Mesothelial cell of epicardium (in vitro differentiated cells): ENCODE measurements at regions not wholly inside any gene's neighbourhood (a gene's known extent, or its start where the extent isn't known, plus 50 kb on each side); places are given as distances from the start of the nearest gene placed in this dataset.

Experiments used
- DNase-seq, 2 experiments: peaks; one replicate each; pipeline ENCODE4 v3.0.0; 2021; ENCODE audit warnings: low spot score in 2 of 2; ENCODE audit not compliant: unreplicated experiment in 2 of 2
- H3K27ac Mint-ChIP-seq: 2 replicates; pipeline ENCODE4 v1.8.0; 2021; ENCODE audit warnings: mixed read lengths
- H3K27me3 Mint-ChIP-seq: 2 replicates; pipeline ENCODE4 v1.8.0; 2021; ENCODE audit warnings: low read depth, mixed read lengths
- H3K36me3 Mint-ChIP-seq: 2 replicates; pipeline ENCODE4 v1.8.0; 2021; ENCODE audit warnings: mixed read lengths
- H3K4me1 Mint-ChIP-seq: 2 replicates; pipeline ENCODE4 v1.8.0; 2021; ENCODE audit warnings: mixed read lengths
- H3K4me3 Mint-ChIP-seq: 2 replicates; pipeline ENCODE4 v1.8.0; 2021; ENCODE audit warnings: mild to moderate bottlenecking, moderate library complexity, mixed read lengths
- H3K9me3 Mint-ChIP-seq: 2 replicates; pipeline ENCODE4 v1.8.0; 2021; ENCODE audit warnings: mixed read lengths
- TF ChIP-seq, protein P1 (sequence below): fragments of 200-600 bp; sonication (generic); IDR thresholded peaks from one replicate; pipeline ENCODE4 v1.5.0; 2021; ENCODE audit warnings: antibody characterized with exemption; ENCODE audit not compliant: unreplicated experiment

- Mint-ChIP-seq H3K4me1 (no peaks in the 10 kb centered on the region), H3K9me3 (peaks cover 42% of the 10 kb centered on the region), H3K36me3 (no peaks in the 10 kb centered on the region), H3K27ac (no peak overlapping the region), H3K27me3 (no peaks in the 10 kb centered on the region), H3K4me3 (no peak overlapping the region)
- no peak for DNase-seq
- TF ChIP-seq, protein P1, sequence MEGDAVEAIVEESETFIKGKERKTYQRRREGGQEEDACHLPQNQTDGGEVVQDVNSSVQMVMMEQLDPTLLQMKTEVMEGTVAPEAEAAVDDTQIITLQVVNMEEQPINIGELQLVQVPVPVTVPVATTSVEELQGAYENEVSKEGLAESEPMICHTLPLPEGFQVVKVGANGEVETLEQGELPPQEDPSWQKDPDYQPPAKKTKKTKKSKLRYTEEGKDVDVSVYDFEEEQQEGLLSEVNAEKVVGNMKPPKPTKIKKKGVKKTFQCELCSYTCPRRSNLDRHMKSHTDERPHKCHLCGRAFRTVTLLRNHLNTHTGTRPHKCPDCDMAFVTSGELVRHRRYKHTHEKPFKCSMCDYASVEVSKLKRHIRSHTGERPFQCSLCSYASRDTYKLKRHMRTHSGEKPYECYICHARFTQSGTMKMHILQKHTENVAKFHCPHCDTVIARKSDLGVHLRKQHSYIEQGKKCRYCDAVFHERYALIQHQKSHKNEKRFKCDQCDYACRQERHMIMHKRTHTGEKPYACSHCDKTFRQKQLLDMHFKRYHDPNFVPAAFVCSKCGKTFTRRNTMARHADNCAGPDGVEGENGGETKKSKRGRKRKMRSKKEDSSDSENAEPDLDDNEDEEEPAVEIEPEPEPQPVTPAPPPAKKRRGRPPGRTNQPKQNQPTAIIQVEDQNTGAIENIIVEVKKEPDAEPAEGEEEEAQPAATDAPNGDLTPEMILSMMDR, result no peak
Measured at GRCh38 chr3:816605-817004, 276.2 kb upstream of the CNTN6 start.

DNA sequence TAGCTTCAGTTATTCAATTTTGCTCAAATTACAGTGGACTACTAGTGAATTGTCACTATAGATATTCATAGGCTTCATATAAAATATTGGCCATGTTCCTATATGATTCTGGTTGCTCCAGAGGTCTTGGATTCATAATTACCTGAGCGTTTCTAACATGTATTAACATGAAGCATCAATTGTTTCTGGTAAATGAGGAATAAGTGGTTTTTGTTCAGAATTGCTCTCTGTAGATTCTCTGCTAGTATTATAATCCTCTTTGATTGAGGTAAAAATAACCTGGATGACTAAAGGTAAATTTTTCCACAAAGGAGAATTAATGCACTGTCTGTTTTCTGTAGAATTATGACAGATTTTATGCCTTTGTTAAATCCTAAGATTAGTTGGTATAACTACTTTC, 258.1 kb upstream of the CNTN6 start:
- peaks cover 2% of the 10 kb centered on the region for H3K4me1 Mint-ChIP-seq
- TF ChIP-seq, protein P1, result no peak
- H3K27ac Mint-ChIP-seq, result no peak overlapping the region
- no peaks in the 10 kb centered on the region for H3K36me3 Mint-ChIP-seq
- no peaks in the 10 kb centered on the region for H3K27me3 Mint-ChIP-seq
- DNase-seq, result no peak
- H3K4me3 Mint-ChIP-seq, result no peak overlapping the region
- peaks cover 24% of the 10 kb centered on the region for H3K9me3 Mint-ChIP-seq

GRCh38 chr3:835096-835495, 257.7 kb upstream of the CNTN6 start:
- Mint-ChIP-seq H3K4me3 (no peak overlapping the region), H3K36me3 (no peaks in the 10 kb centered on the region), H3K27ac (no peak overlapping the region), H3K4me1 (peaks cover 6% of the 10 kb centered on the region), H3K9me3 (peaks cover 19% of the 10 kb centered on the region), H3K27me3 (no peaks in the 10 kb centered on the region)
- DNase-seq, result no peak
- TF ChIP-seq, protein P1, result no peak

- DNase-seq, result no peak
- Mint-ChIP-seq H3K36me3 (no peaks in the 10 kb centered on the region), H3K4me3 (no peak overlapping the region), H3K27ac (no peak overlapping the region), H3K9me3 (no peaks in the 10 kb centered on the region), H3K4me1 (peaks cover 17% of the 10 kb centered on the region), H3K27me3 (no peaks in the 10 kb centered on the region)
- TF ChIP-seq, protein P1, result no peak
Measured at GRCh38 chr3:839981-840380, 252.8 kb upstream of the CNTN6 start.

DNA sequence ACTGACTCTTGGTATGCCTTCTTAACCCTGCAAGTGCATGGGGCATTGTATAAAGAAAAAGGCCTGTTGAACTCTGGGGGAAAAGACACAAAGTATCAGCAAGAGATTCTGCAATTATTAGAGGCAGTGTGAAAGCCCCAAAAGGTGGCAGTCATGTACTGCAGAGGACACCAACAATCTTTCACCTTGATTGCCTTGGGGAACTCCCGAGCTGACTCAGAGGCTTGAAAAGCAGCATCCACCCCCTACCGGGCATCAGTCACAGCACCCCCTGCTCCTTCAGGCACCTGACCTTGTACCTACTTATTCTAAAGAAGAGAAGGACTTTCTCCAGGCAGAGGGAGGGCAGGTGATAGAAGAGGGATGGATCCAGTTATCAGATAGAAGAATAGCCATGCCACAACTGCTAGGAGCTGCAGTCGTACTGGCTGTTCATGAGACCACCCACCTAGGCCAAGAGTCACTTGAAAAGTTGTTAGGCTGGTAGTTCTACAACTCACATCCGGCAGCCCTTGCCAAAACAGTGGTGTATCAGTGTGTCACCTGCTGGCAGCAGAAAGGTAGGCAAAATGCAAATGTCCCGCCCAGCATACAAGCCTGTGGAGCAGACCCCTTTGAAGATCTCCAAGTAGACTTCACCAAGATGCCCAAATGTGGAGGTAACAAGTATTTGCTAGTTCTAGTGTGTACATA, 241.6 kb upstream of the CNTN6 start:
- H3K9me3 Mint-ChIP-seq, result peaks cover 19% of the 10 kb centered on the region
- peaks cover 2% of the 10 kb centered on the region for H3K36me3 Mint-ChIP-seq
- no peaks in the 10 kb centered on the region for H3K27me3 Mint-ChIP-seq
- TF ChIP-seq, protein P1, result no peak
- no peak overlapping the region for H3K27ac Mint-ChIP-seq
- no peaks in the 10 kb centered on the region for H3K4me1 Mint-ChIP-seq
- DNase-seq, result no peak
- no peak overlapping the region for H3K4me3 Mint-ChIP-seq

- Mint-ChIP-seq H3K27ac (no peak overlapping the region), H3K27me3 (no peaks in the 10 kb centered on the region), H3K9me3 (peaks cover 12% of the 10 kb centered on the region), H3K36me3 (no peaks in the 10 kb centered on the region), H3K4me1 (no peaks in the 10 kb centered on the region), H3K4me3 (no peak overlapping the region)
- no peak for DNase-seq
- TF ChIP-seq, protein P1, result no peak
Measured at GRCh38 chr3:852033-852432, 240.8 kb upstream of the CNTN6 start.
